SHP77 treated with DMSO at 0.1 percent for 48 hours (cell line): ENCODE measurements at regions not wholly inside any gene's neighbourhood (a gene's known extent, or its start where the extent isn't known, plus 50 kb on each side); places are given as distances from the start of the nearest gene placed in this dataset.
"Not testable (repeated sequence)": the region's sequence is repeated elsewhere in the genome, so short reads cannot be mapped to it uniquely, and the experiment has no call there.

Experiments used
- DNase-seq: peaks from one replicate; lab custom pipeline; 2025; lab: John Stamatoyannopoulos, UW

GRCh38 chr13:24931450-24932251 is 164.3 kb upstream of the PABPC3 start:
- DNase-seq = no peak

GRCh38 chr13:24933106-24934023 is 162.6 kb upstream of the PABPC3 start:
- DNase-seq = not testable (repeated sequence)

- DNase-seq = not testable (repeated sequence)
These were observed 161.9 kb upstream of the PABPC3 start for GRCh38 chr13:24934024-24934385.

- no peak for DNase-seq
These were observed 157.0 kb upstream of the PABPC3 start for GRCh38 chr13:24938966-24939365.

GRCh38 chr13:24941023-24941713 is 154.8 kb upstream of the PABPC3 start:
- not testable (repeated sequence) for DNase-seq

GRCh38 chr13:24943136-24943535 is 152.8 kb upstream of the PABPC3 start:
- DNase-seq = no peak

GRCh38 chr13:24944073-24944472 is 151.9 kb upstream of the PABPC3 start:
- DNase-seq = not testable (repeated sequence)

GRCh38 chr13:24948977-24949376 is 147.0 kb upstream of the PABPC3 start:
- DNase-seq = not testable (repeated sequence)

- not testable (repeated sequence) for DNase-seq
These were observed 145.3 kb upstream of the PABPC3 start for GRCh38 chr13:24950611-24951010.

GRCh38 chr13:24967970-24968369 is 128.0 kb upstream of the PABPC3 start:
- not testable (repeated sequence) for DNase-seq

- not testable (repeated sequence) for DNase-seq
These were observed 127.5 kb upstream of the PABPC3 start for GRCh38 chr13:24968416-24968815.

- DNase-seq = not testable (repeated sequence)
These were observed 122.8 kb upstream of the PABPC3 start for GRCh38 chr13:24973102-24973501.

- not testable (repeated sequence) for DNase-seq
These were observed 114.6 kb upstream of the PABPC3 start for GRCh38 chr13:24981181-24981803.

GRCh38 chr13:24982333-24982999 is 113.5 kb upstream of the PABPC3 start:
- no peak for DNase-seq

GRCh38 chr13:24983094-24983493 is 112.8 kb upstream of the PABPC3 start:
- no peak for DNase-seq

GRCh38 chr13:24984134-24984533 is 111.8 kb upstream of the PABPC3 start:
- DNase-seq = no peak

GRCh38 chr13:24985107-24985506 is 110.8 kb upstream of the PABPC3 start:
- DNase-seq = no peak

GRCh38 chr13:24985896-24986295 is 110.0 kb upstream of the PABPC3 start:
- no peak for DNase-seq

- no peak for DNase-seq
These were observed 109.1 kb upstream of the PABPC3 start for GRCh38 chr13:24986826-24987225.

GRCh38 chr13:24989959-24990358 is 106.0 kb upstream of the PABPC3 start:
- DNase-seq = not testable (repeated sequence)

- DNase-seq = not testable (repeated sequence)
These were observed 103.0 kb upstream of the PABPC3 start for GRCh38 chr13:24992946-24993345.
